Uterus (tissue), 3 donors: ENCODE measurements at regions not wholly inside any gene's neighbourhood (a gene's known extent, or its start where the extent isn't known, plus 50 kb on each side); places are given as distances from the start of the nearest gene placed in this dataset.

Source experiments
- DNase-seq, 2 donors: peaks; one replicate each; pipeline ENCODE4 v3.0.0-alpha.2; 2019 to 2020
- H3K27ac ChIP-seq, 2 donors: fragments of 200-600 bp; sonication (generic); 1 replicate in 1 of 2; 2 replicates in 1 of 2; pipeline ENCODE4 v1.5.1; 2016 to 2018
- H3K27me3 ChIP-seq, 2 donors: fragments of 200-600 bp; sonication (generic); one replicate each; pipeline ENCODE4 v1.5.1; 2018 to 2019; ENCODE audit warnings: control low read depth in 1 of 2
- H3K36me3 ChIP-seq, 2 donors: fragments of 200-600 bp; sonication (generic); one replicate each; pipeline ENCODE4 v1.5.1; 2019; ENCODE audit warnings: control low read depth in 1 of 2
- H3K4me1 ChIP-seq, 2 donors: fragments of 200-600 bp; sonication (generic); one replicate each; pipeline ENCODE4 v1.5.1; 2018 to 2019; ENCODE audit warnings: control low read depth in 1 of 2
- H3K4me3 ChIP-seq, 2 donors: fragments of 200-600 bp; sonication (generic); 1 replicate in 1 of 2; 2 replicates in 1 of 2; pipeline ENCODE4 v1.5.1; 2018 to 2019; ENCODE audit warnings: mild to moderate bottlenecking in 1 of 2
- H3K9me3 ChIP-seq, 2 donors: fragments of 200-600 bp; sonication (generic); one replicate each; pipeline ENCODE4 v1.5.1; 2019; ENCODE audit warnings: control low read depth in 1 of 2
- POLR2A ChIP-seq, 2 donors: fragments of 450-650 bp; IDR thresholded peaks; one replicate each; pipeline ENCODE4 v1.6.1; 2016; ENCODE audit warnings: antibody characterized with exemption in 2 of 2, mild to moderate bottlenecking in 1 of 2, moderate library complexity in 1 of 2
- intact Hi-C: fragments of 100-400 bp; cut with DNase I; formaldehyde crosslinking; loops from one replicate; pipeline ENCODE4 v1.15.1; 2023; ENCODE audit warnings: low total_unique reads
- TF ChIP-seq, protein P1 (sequence below), 4 experiments: fragments of 200-600 bp in 2 of 4; fragments of 450-650 bp in 2 of 4; sonication (generic) in 2 of 4; IDR thresholded peaks; one replicate each; pipeline ENCODE4 v1.5.1; 2016 to 2019; ENCODE audit warnings: antibody characterized with exemption in 4 of 4, mild to moderate bottlenecking in 2 of 4, moderate library complexity in 1 of 4
- donor health status: DM: yes; HTN: yes; CAD: no.

DNA sequence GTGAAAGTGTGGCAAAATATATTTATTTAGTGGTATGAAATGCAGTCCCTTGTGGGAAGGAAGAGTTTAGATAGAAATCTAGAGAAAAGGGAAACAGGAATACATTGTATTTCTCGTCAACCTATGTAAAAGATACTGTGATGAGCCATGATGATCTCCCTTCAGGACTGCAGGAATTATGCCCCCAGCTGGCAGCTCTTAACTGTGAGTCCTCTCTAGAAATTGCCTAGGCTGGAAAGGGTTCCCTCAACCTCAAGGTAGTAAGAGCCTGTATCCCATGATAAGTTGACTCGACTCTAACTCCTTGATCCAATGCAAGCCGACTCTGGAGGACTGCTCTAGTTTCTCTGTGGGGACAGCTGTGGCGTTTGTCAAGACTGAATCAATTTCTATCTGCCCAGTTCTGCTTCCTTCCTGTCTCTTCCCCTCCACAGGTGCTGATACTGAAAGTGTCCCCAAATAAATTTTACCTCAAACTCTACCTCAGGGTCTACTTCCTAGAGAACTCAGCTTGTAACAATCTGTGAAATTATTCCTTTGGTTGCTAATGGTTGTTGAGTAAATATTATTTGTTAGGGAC, 897.3 kb downstream of the METTL15 start:
- H3K4me1 ChIP-seq = no peaks in the 10 kb centered on the region
- H3K36me3 ChIP-seq = no peaks in the 10 kb centered on the region
- no peaks in the 10 kb centered on the region for H3K9me3 ChIP-seq
- intact Hi-C loops = no loop called here
- TF ChIP-seq, protein P1, sequence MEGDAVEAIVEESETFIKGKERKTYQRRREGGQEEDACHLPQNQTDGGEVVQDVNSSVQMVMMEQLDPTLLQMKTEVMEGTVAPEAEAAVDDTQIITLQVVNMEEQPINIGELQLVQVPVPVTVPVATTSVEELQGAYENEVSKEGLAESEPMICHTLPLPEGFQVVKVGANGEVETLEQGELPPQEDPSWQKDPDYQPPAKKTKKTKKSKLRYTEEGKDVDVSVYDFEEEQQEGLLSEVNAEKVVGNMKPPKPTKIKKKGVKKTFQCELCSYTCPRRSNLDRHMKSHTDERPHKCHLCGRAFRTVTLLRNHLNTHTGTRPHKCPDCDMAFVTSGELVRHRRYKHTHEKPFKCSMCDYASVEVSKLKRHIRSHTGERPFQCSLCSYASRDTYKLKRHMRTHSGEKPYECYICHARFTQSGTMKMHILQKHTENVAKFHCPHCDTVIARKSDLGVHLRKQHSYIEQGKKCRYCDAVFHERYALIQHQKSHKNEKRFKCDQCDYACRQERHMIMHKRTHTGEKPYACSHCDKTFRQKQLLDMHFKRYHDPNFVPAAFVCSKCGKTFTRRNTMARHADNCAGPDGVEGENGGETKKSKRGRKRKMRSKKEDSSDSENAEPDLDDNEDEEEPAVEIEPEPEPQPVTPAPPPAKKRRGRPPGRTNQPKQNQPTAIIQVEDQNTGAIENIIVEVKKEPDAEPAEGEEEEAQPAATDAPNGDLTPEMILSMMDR (IDR thresholded peaks at IDR 0.05) = no peak
- no peak for TF ChIP-seq POLR2A (IDR thresholded peaks at IDR 0.05)
- H3K27ac ChIP-seq = no peak overlapping the region
- no peaks in the 10 kb centered on the region for H3K27me3 ChIP-seq
- DNase-seq = no peak
- no peak overlapping the region for H3K4me3 ChIP-seq

GRCh38 chr11:29002816-29003215, 894.6 kb downstream of the METTL15 start:
- Histone ChIP-seq H3K9me3 (no peaks in the 10 kb centered on the region), H3K27me3 (no peaks in the 10 kb centered on the region), H3K4me1 (no peaks in the 10 kb centered on the region), H3K36me3 (no peaks in the 10 kb centered on the region), H3K4me3 (no peak overlapping the region), H3K27ac (no peak overlapping the region)
- TF ChIP-seq POLR2A (IDR thresholded peaks at IDR 0.05) = no peak
- TF ChIP-seq, protein P1 (IDR thresholded peaks at IDR 0.05) = no peak
- no peak for DNase-seq
- intact Hi-C loops = no loop called here

GRCh38 chr11:28999620-29000019, 891.4 kb downstream of the METTL15 start:
- Histone ChIP-seq H3K4me3 (no peak overlapping the region), H3K27me3 (no peaks in the 10 kb centered on the region), H3K9me3 (no peaks in the 10 kb centered on the region), H3K27ac (no peak overlapping the region), H3K4me1 (no peaks in the 10 kb centered on the region), H3K36me3 (no peaks in the 10 kb centered on the region)
- TF ChIP-seq, protein P1 (IDR thresholded peaks at IDR 0.05) = no peak
- no peak for TF ChIP-seq POLR2A (IDR thresholded peaks at IDR 0.05)
- no peak for DNase-seq
- intact Hi-C loops = no loop called here

- H3K27ac ChIP-seq = no peak overlapping the region
- H3K36me3 ChIP-seq = no peaks in the 10 kb centered on the region
- no peaks in the 10 kb centered on the region for H3K27me3 ChIP-seq
- intact Hi-C loops = no loop called here
- H3K9me3 ChIP-seq = no peaks in the 10 kb centered on the region
- no peak overlapping the region for H3K4me3 ChIP-seq
- TF ChIP-seq POLR2A (IDR thresholded peaks at IDR 0.05) = no peak
- TF ChIP-seq, protein P1 (IDR thresholded peaks at IDR 0.05) = no peak
- no peaks in the 10 kb centered on the region for H3K4me1 ChIP-seq
- DNase-seq = no peak
Observed at GRCh38 chr11:28992996-28993395, 884.8 kb downstream of the METTL15 start.

- intact Hi-C loops = no loop called here
- no peaks in the 10 kb centered on the region for H3K4me1 ChIP-seq
- H3K9me3 ChIP-seq = no peaks in the 10 kb centered on the region
- H3K27me3 ChIP-seq = no peaks in the 10 kb centered on the region
- no peak for DNase-seq
- H3K36me3 ChIP-seq = no peaks in the 10 kb centered on the region
- H3K4me3 ChIP-seq = no peak overlapping the region
- no peak overlapping the region for H3K27ac ChIP-seq
- TF ChIP-seq POLR2A (IDR thresholded peaks at IDR 0.05) = no peak
- TF ChIP-seq, protein P1 (IDR thresholded peaks at IDR 0.05) = no peak
Observed at GRCh38 chr11:28984231-28984630, 876.0 kb downstream of the METTL15 start.
